GM19372 (cell line): ENCODE measurements at regions not wholly inside any gene's neighbourhood (a gene's known extent, or its start where the extent isn't known, plus 50 kb on each side); places are given as distances from the start of the nearest gene placed in this dataset.

Experiments used
- ATAC-seq: cut with Tn5 transposase; IDR thresholded peaks from one replicate; pipeline ENCODE4 v1.9.1; 2021; ENCODE audit warnings: mild to moderate bottlenecking, low read depth, moderate library complexity; ENCODE audit not compliant: unreplicated experiment

DNA sequence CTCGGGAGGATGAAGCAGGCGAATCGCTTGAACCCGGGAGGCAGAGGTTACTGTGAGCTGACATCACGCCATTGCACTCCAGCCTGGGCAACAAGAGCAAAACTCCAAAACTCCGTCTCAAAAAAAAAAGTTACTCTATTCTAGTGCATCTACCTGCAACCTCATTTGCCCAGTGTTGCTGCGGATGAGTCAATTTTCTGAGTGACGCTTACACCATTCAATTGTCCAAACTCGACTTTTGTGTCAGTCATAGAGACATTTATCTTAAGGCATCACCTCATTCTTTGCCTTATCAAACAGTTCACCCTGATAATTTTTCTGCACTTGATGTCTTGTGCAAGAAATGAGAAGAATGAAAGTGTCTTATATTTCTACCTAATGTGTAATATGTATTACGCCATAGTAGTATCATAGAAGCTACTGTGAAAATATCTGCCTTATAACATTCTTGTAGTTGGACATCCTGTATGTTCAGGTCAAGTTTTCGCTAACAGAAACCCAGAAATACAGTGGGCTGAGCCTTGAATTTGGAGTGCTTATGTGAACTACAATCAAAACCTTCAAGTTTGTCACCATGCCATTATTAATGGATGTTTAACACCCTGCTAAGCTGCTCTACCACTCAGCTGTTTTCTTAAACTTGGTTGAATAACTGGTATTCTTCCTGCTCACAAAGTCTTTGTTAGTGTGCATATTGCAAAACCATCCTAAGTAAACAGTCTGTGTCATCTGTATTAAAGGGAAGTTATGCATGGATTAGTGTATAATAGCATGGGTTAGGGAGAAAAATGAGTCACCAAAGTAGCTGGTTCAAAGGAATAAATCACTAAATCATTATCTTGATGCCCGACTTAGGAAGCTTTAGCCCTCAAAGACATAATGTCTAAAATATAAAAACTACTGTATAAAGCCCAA is 531.0 kb upstream of the NR2F2 start:
- ATAC-seq, result no peak

DNA sequence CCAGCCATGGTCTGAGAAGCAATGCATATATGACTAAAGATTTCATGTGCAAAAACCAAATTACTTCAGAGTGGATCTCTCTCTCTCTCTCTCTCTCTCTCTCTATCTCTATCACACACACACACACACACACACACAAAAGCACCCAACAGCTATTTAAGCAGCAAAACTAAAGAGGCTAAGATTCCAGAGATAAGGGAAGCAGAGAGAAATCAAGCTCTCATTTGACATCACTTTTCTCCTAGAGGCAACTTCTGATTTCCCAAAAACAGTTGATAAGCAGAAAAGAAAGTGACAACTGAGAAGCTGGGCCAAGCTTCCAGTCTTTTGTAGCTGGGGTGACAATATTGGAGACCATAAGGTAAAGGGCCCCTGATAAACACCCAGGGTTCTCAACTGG is 526.0 kb upstream of the NR2F2 start:
- no peak for ATAC-seq

DNA sequence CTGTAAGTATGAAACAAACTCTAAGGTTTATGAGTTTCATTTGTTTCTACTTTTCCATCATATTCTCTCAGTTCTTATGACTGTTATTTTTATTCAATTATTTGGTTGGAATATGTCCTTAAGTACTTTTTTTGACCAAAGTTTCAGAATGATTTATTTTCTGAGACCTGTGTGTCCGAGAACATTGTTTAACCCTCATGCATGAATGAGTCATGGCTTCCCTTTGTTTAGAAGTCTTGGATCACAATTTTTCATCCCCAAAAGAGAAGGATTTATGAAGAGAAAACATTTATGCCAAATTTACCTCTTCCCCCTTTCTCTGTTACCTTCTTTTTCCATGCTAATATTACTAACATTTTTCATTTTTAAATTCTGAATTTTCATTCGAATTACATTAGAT is 518.0 kb upstream of the NR2F2 start:
- no peak for ATAC-seq

DNA sequence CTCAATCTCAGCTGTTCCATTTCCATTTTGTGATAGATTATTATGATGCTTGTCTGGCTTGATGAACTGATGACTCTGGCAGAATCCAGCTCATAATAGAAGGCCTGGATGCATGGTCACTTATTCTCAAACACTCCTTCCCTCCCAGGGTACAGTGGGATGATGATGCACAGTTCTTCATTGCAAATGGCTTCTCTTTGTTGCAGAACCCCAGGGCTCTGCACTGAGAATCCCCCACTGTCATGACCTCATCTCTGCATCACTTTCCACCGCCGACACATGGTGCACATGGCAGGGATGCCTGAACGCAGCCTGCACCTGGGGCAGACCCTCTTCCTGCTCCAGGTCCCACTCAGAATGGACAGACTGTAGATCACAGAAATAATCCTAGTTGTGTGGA is 515.6 kb upstream of the NR2F2 start:
- ATAC-seq, result no peak

DNA sequence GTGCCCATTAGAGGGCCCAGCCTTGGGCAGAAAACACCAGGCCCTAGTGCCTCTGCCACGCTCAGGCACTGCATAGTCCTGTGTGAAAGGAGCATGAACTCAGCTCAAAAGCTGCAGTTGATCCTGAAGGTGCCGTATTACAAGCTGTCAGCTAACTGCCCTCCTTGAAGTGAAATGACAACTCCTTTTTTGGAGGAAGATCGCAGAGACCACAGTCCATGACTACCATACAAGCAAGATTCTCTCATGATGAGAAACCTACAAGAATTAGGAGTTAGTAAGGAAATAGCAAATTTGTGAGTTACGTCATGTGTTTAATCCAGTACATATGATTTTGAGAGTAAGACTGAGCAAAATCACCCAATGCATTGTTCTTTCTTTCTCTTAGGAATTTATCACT is 513.9 kb upstream of the NR2F2 start:
- no peak for ATAC-seq

DNA sequence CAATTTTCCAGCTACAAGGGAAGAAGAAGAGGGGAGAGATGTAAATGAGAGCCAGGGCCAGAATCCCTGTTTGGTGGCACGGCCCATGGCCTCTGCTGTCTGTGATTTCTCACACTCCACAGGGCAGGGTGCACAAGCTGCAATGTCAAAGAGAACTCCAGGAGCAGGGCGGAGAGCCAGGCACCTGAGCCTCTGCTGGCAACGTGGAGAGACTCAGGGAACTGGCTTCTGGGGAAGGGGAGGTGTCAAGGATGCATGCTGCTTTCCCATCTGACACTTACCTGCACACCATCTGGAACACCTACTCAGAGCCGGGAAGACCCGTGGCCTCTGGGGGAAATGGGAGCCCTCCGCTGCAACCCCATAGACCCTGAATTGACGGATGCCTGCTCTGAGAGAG is 507.5 kb upstream of the NR2F2 start:
- ATAC-seq, result no peak

DNA sequence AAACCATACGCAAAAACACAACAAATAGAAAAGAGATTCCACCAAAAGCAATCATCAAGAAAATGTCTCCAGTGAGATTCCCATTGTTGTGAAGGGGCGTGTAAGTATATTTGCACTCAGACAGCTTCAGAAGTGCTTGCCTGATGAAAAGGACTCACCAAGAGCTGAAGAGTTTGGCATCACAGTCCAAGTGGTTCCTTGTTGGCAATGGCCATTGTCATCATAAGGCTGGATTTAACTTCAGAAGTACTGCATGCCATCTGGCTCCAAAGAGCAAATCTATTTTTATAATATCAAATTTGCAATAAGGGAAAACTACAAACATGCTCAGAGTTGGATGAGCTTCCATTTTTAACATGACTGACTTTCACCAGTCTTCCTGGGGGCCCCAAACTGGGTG is 505.3 kb upstream of the NR2F2 start:
- no peak for ATAC-seq

DNA sequence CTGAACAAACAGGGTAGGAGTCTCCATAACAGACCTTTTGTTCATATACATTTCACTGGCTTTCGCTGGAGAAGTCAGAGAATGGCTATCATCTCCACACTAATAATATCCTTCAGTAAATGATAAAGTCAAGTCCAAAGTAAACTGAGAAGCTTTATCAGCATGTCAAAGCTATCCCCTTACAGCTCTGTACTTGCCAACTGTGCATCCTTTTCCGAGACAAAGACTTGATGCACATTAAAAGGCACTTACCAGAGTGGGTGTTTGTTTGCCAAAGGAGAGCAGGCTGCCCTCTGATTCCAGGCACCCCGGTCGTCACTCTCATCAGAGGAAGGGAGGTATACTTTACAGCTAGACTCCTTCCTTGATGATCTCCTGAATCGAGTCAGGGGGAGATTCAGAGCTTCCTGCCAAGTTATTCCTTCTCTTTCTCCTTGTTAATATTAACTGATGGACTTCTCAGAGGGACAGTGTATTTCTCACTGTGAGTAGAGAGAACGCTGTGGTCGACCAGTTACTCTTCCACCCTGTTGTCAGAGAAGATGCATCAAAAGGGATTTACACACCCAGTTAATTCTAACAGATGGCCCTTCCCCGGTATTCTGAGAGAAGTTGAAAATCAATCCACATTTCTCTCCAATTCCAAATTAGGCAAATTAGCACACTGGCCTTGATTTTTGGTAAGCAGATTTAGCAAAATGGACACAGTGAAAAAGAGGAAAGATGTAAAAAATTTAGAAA is 504.7 kb upstream of the NR2F2 start:
- ATAC-seq, result no peak

DNA sequence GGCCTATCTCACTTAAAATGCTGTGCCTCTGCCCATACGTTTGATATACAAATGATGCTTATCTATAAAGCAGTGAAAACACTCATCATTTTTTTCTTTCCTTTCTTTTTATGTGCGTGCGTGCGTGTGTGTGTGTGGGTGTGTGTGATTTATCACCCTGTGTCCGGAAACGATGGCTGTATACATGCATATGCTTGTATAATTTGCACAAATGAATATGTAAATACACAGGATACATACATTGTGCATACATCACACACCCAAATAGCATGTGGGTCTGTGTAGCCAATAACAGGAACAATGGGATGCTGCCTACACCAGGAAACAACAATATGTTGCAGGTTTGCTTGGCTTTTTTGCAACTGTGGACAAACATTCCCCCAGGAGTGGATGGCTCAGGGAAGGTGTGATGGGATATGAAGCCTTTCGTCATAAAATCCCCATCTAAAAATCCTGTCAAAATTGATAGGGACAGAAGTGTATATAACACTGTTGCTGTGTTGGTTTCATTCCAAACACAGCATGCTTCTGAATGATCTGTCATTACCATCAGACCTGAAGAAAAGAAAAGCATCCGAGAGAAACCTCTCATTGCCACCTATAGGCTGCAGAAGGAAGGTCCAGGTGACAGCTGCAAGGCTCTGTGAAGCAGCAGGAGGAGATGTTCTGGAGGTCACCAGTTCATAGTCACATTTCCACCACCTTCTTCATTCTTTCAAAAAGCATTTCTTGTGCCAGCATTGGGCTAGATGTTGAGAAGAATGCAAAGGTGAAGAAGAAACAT is 503.9 kb upstream of the NR2F2 start:
- no peak for ATAC-seq

DNA sequence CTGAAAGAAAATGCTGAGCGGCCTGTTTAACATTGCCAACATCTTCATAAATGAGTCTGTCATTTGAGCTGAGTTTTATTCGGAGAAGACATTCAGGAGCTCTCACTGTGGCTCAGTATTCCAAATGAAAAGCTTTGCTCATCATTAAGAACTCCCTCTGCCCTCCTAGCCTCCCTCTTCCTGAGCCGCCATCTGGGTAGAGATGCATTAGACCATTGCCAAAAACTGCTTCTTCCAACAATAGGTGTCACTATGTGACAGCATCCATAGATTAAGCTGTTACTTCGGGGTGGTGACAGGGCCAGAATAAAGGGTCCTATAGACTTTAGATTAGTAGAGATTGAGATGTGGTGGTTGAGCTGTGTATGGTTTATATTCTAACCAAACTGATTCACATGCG is 501.4 kb upstream of the NR2F2 start:
- ATAC-seq, result no peak

DNA sequence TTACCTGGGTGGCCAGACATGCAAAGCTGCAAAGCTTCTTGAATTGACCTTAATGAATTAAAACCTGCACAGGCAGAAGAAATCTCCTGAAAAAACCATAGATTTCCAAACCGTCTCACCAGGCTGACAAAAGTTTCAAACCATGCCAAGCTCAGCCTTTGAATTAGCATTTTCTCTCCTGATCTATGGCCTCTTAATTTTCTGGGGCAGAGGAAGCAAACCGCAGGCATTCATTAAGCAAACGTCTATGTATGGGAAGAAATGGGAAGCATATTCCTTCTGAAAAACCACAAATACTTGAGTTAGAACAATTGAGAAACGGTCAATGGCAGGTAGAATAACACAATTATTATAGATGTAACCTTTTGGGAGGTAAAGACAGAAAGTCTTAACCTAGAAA is 500.2 kb upstream of the NR2F2 start:
- no peak for ATAC-seq

DNA sequence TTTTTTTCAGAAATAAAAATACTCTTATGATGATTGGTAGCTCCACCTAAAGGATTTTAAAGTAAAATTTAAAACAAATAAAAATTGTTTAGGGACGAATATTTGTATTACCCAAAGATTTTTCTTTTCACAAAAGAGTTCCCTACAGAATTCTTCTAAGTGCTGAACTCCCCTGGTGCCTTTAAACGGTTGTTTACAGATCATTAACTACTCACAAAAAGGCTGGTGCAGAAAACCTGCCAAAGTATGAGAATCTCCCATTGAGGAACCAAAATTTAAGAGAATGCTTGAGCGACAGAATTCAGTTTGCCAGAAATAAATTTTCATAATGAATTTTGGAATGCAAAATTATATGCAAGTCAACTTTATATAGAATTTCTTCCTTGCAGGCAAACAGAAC is 497.8 kb upstream of the NR2F2 start:
- ATAC-seq, result no peak

DNA sequence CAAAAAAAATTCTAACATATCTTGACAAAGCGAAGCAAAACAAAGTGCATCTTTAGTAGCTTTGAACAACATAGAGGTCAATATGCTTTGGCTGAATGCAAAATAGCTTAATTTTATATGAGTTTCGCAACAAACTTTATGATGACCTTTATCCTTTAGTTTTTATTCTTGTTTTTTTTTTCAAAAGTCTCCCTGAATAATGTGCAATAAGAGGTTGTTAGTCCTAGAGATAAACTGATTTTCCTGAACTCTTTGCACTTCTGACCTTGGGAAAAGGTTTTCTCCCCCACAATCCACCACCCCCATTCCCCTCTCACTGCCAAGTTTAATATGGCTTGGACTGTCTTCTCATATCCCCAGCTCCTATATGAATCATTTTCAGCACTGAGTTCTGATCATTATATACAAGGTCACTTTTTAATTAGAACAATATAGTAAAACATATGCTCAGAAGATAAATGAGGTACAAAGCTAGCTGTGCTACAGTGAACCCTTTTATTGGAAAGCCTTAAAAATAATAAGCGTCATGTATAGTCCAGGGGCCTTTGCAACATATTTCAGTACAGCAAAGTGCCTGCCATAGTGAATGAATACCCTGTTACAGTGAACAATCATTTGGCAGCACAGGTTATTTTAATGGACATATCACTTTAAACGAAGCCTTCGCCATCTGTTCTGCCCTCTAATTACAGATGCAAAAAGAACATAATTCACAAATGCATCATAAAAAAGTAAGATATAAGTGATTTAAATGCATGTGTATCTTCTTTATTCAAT is 496.3 kb upstream of the NR2F2 start:
- no peak for ATAC-seq

DNA sequence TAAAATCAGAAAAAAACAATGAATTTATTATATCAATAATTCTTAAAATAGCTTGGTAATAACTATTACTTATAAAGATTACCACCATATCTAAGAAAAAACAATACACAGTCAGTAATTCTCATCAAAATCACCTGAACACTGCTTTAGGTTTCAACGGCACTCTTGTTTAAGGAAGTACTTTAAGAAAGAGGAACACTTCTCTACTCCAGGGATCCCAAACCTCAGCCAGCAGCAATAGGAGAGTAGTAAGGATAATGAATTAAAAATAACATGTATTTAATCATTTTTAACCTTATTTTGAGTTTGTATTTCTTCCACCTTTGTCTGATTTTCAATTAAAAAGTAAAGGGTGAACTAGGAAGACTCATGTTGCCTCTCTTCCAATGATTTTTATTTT is 494.0 kb upstream of the NR2F2 start:
- ATAC-seq, result no peak

DNA sequence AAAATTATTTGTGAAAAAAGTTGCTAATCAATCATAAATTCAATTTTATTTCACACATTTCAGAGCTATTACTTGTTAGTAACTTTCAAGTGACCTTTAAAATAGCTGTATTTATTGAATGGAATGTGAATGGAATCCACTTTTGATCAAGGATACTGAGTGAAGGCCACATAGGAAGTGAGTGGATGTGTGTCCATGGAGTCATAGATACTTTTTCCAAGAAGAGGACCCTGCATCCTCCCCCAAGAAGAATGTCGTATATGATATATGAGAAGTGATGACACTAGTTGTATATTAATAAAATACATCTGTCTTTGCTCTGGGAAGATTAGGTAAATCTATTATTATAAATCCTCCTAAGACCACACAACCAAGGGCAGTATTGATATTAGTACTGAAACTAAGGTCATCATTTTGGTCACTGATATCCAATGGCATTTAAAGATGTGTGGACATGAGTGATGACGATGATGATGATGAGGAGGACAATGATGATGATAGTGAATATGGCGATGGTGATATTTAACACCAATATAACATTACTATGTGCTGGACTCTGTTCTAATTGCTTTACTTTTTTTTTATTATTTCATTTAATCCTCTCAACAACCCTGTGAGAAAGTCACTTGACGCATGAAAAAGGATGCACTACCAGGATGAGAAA is 493.0 kb upstream of the NR2F2 start:
- ATAC-seq, result no peak

DNA sequence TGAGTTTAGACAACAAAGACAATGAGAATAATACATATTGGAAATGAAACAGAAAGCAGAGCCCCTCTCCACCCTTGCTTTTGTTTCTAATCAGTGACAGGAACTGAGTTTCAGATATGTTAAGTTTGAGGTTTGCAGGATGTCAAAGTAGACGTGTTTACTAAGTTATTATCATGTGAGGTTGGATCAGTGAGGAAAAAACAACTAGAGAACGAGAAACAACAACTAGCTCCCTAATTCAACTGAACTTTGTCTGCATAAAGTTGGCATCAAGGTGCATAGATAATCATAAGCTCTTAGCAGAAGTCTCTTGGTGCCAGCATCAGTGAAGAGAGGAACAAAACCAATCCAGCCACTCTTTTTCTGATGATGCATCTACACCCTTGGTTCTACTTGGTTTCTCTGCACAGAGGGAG is 491.1 kb upstream of the NR2F2 start:
- ATAC-seq, result peak; percentile 92

DNA sequence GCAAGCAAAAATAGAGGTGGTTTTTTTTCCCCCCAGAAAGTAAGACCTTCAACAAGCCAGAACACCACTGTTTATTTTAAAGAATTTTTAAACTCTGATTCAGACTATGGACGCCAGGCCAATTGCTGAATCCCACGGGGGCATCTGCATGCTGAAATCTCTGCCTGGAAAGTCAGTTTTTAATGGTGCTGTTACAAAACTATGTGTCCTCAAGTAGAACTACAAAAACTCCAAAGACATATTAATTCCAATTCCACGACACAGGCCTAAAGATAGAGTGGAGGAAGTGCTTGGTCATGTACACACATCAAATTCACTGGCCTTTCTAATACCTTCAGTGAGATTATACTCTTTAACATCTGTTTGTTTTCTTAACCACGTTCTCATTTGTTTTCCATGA is 490.5 kb upstream of the NR2F2 start:
- ATAC-seq, result no peak

DNA sequence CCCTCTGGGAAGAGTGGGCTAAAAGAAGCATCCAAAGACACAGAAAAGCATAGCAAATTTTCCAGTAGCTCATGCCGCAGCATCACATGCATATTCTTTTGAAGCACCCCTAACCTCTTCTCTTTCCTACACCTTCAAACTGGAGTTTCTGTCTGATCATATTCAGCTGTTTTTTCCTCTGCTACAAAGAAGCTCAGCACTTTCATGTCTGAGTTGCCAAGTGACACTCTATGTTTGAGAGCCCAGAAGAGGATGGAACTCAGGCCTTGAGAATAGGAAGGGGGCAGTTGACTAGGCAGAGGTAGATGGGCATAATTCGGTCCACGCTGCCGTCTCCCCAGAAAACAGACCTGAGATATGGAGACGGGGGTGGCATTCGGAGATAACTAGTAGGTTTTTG is 489.6 kb upstream of the NR2F2 start:
- ATAC-seq, result no peak

DNA sequence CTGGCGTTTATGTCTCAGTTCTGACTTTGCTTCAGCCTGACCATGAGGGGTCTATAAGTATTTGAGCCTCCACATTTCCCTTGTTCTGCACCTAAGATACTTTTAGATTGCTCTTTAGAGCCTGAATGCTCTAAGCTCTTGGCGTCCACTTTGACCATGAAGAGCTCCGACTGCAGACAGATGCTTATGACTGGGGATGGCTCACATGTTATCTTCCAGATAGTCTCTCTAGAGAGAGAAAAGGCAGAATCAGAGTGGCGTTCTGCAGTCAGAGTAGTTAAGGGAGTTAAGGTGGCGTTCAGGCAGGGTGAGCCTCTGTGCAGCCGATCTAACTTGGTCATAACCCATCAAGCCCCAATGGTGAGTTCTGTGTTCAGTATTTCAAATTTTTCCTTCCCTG is 487.9 kb upstream of the NR2F2 start:
- no peak for ATAC-seq
